ENCODE measurements at regions not wholly inside any gene's neighbourhood (a gene's known extent, or its start where the extent isn't known, plus 50 kb on each side); places are given as distances from the start of the nearest gene placed in this dataset.

GRCh38 chr15:39254181-39254580 lies 326.7 kb upstream of the THBS1 start:
- TF ChIP-seq GATA2 (CRISPR knock-in tag; IDR thresholded peaks at IDR 0.05) (no peak), TCF12 (IDR thresholded peaks at IDR 0.05) (no peak)

Data from SK-N-SH (cell line).